ENCODE measurements at regions not wholly inside any gene's neighbourhood (a gene's known extent, or its start where the extent isn't known, plus 50 kb on each side); places are given as distances from the start of the nearest gene placed in this dataset.

GRCh38 chrX:124529786-124530185 lies 183.4 kb downstream of the SH2D1A start:
- DNase-seq: no peak

GRCh38 chrX:124530803-124531202 lies 184.4 kb downstream of the SH2D1A start:
- no peak for DNase-seq

DNA sequence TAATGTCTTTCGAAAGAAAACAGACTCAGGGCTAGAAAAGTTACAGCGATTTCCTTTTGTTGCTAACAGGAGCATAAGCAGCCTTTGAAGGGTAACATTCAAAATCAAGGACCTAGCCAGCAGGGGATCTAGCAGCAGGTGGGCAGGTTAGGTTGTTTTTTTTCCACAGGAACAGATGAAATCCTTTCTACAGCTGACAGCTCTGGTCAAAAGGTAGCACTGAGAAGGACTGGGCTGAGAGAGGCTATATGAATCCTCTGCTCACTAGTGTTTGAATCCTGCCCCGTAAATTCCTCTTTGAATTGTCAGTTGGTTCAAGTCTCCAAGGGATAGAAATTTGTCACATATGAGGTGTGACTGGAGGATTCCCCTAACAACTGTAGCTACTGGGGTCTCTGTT lies 188.2 kb downstream of the SH2D1A start:
- no peak for DNase-seq

- DNase-seq: no peak
These were observed 194.1 kb downstream of the SH2D1A start for GRCh38 chrX:124540474-124540873.

- DNase-seq: no peak
These were observed 202.2 kb downstream of the SH2D1A start for GRCh38 chrX:124548571-124548970.

DNA sequence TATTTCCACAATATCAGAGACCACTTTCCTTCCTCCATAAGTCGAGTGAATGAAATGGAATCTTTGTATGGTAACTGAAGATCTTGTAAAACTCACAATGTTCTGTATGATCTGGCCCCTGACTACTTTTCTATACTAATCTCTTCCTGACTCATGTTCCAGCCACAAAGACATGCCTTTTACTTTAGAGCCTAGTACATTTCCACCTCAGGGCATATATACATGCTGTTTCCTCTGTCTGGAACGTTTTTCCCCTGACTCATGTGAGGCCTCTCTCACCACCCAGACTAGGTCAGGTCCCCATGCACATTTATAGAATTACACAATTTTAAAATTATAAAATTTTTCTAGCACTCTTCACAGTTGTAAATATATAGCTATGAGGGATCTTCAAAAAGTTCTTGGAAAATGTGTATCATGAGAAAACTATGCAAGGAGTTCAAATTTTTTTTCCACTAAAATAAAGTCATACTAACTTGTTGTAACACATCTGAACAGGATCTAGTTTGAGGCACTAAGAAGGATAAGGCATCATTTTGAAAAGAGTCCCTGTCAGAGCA lies 208.8 kb downstream of the SH2D1A start:
- DNase-seq: no peak

- no peak for DNase-seq
These were observed 211.6 kb downstream of the SH2D1A start for GRCh38 chrX:124557976-124558375.

DNA sequence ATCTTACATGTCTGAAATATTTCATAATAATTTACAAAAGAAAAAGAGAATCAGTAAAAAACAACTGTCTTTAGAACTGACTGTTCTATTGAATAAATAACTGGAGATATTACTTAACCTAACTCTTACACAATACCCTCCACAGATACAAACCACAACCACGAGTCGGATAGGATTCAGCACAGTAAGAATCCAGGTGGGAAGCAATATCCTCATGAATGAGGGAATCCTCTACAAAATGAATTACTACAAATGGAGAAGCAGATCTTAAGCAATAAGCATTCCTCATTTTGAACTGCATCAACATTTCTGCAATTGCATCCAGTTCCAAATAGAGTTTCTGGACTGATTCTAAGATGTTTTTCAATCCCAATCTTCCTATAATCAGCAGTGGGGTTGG lies 227.1 kb downstream of the SH2D1A start:
- DNase-seq: no peak

DNA sequence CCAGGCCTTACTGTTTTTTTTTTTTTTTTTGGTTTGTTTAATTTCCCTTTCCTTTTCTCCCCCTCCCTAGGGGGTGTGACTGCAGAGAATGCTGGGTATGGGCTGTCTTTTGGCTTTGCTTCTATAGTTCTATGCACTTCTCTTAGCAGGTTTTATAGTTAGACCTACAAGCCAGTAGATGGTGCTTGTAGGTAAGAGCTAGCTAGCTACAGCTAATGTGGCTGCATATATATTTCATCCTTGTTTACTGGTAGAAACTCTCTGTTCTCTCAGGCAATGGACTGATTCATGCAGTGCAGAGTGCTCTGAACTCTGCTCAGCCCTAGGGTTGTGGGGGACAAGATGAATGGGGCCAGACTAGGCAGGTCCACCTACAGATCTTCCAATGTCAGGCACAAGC lies 246.4 kb downstream of the SH2D1A start:
- DNase-seq: no peak

DNA sequence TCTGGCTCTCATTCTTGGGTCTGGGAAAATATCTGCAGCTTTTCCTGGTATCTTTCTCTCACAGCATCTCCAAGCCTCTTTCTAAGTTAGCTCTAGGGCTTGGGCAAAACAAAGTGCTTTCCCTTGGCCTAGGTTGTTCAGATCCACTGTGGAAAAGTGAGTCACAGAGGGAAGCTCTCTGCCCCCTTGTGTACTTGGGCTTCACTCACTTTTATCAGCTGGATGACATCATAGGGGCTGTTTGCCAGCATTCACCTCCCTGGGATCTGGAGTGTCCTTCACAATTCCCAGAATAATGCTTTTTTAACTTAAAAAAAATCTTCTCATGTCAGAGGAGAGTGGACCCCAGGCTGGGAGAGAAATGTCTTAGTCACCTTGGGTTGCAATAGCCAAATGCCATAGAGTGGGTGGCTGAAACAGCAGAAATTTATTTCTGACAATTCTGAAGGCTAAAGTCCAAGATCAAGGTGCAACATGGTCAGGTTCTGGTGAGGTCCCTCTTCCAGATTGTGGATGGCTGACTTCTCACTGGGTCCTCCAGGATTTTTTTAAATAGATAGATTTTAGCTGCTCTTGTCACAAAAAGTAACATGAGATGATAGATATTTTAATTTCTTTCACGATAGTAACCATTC lies 247.8 kb downstream of the SH2D1A start:
- DNase-seq: no peak

GRCh38 chrX:124605511-124605910 lies 259.1 kb downstream of the SH2D1A start:
- DNase-seq: no peak

DNA sequence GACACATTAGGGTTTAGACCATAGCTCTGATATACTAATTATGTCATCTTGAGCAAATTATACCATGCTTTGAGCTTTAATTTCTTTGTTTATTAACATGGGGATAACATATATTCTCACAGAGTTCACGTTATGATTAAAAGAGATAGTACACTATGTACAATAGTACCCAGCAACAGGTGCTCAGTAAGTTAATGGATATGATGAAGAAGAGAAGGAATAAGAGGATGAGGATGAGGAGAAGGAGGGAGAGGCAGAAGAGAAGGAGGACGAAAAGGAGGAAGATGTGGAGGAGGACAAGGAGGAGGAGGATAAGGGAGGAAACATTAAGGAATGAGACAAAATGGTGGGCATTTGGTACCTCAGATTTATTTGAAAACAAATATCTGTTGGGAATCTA lies 260.4 kb downstream of the SH2D1A start:
- no peak for DNase-seq

- no peak for DNase-seq
These were observed 273.3 kb downstream of the SH2D1A start for GRCh38 chrX:124619710-124620109.

- DNase-seq: no peak
These were observed 288.0 kb downstream of the SH2D1A start for GRCh38 chrX:124634363-124634762.

DNA sequence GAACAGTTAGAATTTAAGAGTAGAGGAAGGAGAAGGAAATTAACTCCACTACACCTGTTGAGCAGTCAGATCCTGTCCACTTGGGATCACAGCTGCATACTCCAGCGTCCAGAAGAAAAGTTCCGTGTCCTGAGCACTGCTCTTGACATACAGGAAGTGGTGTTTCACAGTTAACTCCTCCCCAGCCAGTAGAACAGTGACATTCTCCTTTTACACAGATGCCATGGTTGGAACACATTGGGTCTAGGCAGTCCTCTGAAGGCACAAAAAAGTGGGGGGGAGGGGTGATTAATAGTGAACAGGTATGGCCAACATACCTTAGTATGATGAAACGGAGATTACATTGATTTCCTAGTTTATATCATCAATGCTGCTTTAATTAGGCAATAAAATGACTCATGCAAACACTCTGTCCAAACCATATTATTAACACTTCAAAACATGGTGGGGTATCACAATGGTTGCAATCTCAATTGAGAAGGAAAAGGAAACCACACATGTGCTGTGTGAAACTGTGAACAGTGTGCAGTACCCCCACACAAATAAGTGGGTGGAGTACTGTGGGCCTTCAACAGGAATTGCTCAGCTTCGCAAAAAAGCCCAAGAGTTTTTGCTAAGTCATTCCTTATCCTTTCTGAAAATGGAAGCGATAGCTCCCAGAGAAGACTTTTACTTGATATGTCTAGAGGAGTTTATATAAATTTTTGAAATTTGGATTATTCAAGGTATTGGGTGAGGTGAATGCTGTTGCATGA lies 295.6 kb downstream of the SH2D1A start:
- no peak for DNase-seq

DNA sequence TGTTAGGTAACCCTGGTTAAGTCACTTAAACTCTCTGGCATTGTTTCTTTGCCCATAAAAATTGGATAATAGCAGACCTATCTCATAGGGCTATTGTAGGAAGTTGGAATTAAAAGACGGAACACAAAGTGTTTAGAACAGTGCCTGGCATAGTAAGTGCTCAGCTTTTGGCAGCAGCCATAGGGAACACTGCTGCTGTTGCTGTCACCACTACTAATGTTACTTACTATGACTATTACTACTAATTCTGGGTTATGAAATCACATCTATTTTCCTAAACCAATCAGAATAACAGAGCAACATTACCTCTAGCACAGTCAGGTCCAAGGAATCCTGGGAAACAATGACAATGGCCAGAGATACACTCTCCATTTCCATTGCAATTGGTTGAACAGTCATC lies 300.0 kb downstream of the SH2D1A start:
- DNase-seq: no peak

GRCh38 chrX:124651031-124651430 lies 304.7 kb downstream of the SH2D1A start:
- no peak for DNase-seq

GRCh38 chrX:124665621-124666400 lies 319.4 kb downstream of the SH2D1A start:
- DNase-seq: no peak

GRCh38 chrX:124679199-124679598 lies 332.8 kb downstream of the SH2D1A start:
- DNase-seq: no peak

DNA sequence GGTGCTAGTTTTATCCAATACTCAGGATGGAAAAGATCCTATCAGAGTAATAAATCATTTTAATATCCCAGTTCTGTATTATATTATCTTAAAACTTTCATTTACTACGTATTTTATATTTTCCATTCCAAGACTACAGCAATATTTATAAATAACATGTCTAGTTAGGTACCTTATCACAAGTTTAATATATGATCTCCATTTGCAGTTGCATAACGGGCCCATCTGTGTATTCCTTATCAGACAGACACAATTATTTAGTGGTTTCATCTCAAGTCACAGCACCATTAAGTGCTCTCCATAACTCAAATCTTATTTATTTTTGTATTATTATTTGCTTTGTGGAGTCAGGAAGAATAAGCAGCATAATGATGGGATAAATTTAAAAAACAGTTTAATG lies 333.9 kb downstream of the SH2D1A start:
- DNase-seq: no peak

DNA sequence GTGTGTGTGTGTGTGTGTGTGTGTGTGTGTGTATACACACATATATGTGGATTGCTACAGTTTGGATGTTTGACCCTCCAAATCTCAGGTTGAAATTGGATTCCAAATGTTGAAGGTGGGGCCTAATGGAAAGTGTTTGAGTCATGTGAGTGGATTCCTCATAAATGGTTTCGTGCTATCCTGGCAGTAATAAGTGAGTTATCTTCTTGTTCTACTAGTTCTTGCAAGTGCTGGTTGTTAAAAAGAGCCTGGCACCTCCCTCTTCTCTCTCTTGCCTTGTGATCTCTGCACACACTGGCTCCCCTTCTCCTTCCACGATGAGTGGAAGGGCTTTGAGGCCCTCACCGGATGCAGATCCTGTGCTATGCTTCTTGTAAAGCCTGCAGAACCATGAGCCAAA lies 344.1 kb downstream of the SH2D1A start:
- no peak for DNase-seq

- no peak for DNase-seq
These were observed 353.5 kb downstream of the SH2D1A start for GRCh38 chrX:124699876-124700275.

DNA sequence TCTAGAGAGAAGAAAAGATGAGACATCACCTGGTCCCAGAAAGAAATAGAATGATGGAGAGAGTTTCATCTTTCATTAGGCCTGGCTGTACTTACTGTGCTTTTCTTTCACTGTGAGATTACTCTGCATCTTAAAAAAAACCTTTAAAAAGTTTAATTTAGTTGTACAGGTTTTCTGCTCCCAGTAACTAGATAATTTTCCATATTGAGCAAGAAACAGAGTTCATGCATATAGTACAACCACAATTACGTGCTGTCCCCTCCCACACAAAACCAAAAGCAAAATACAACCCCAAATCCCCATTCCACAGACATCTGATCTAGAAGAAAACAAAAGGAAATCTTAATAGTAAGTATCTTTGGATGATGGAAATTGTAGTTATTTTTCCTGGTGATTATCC lies 371.2 kb downstream of the SH2D1A start:
- no peak for DNase-seq

GRCh38 chrX:124719060-124719459 lies 372.7 kb downstream of the SH2D1A start:
- no peak for DNase-seq
